Smooth muscle cell (in vitro differentiated cells): ENCODE measurements at regions not wholly inside any gene's neighbourhood (a gene's known extent, or its start where the extent isn't known, plus 50 kb on each side); places are given as distances from the start of the nearest gene placed in this dataset.

Experiments used
- DNase-seq: peaks from one replicate; lab custom pipeline; 2025; ENCODE audit not compliant: unreplicated experiment; lab: John Stamatoyannopoulos, UW
- H2AFZ ChIP-seq: fragments of 200-600 bp; sonication (generic); 2 replicates; pipeline ENCODE4 v1.6.0; 2016; ENCODE audit warnings: antibody characterized with exemption, low read depth, mild to moderate bottlenecking
- H3F3A ChIP-seq: fragments of 200-600 bp; sonication (generic); 2 replicates; pipeline ENCODE4 v1.6.0; 2017; ENCODE audit warnings: antibody characterized with exemption, low read depth
- H3K27ac ChIP-seq: fragments of 200-600 bp; sonication (generic); 2 replicates; pipeline ENCODE4 v1.5.1; 2016; ENCODE audit warnings: low read depth, mild to moderate bottlenecking
- H3K27me3 ChIP-seq: fragments of 200-600 bp; sonication (generic); 2 replicates; pipeline ENCODE4 v1.6.1; 2016; ENCODE audit warnings: low read depth, mild to moderate bottlenecking
- H3K36me3 ChIP-seq: fragments of 200-600 bp; sonication (generic); 2 replicates; pipeline ENCODE4 v1.5.1; 2016; ENCODE audit warnings: low read depth
- H3K4me1 ChIP-seq: fragments of 200-600 bp; sonication (generic); 2 replicates; pipeline ENCODE4 v1.5.1; 2016; ENCODE audit warnings: low read depth
- H3K4me2 ChIP-seq: fragments of 200-600 bp; sonication (generic); 2 replicates; pipeline ENCODE4 v1.6.0; 2016; ENCODE audit warnings: mild to moderate bottlenecking
- H3K4me3 ChIP-seq: fragments of 200-600 bp; sonication (generic); 2 replicates; pipeline ENCODE4 v1.5.1; 2016; ENCODE audit warnings: mild to moderate bottlenecking
- H3K79me2 ChIP-seq: fragments of 200-600 bp; sonication (generic); 2 replicates; pipeline ENCODE4 v1.6.0; 2016; ENCODE audit warnings: low read depth, mild to moderate bottlenecking
- H3K9ac ChIP-seq: fragments of 200-600 bp; sonication (generic); 2 replicates; pipeline ENCODE4 v1.6.0; 2016; ENCODE audit warnings: low read depth
- H3K9me3 ChIP-seq: fragments of 200-600 bp; sonication (generic); replicated peaks from 2 replicates; pipeline ENCODE4 v1.5.1; 2016; ENCODE audit warnings: low read depth
- H4K20me1 ChIP-seq: fragments of 200-600 bp; sonication (generic); 2 replicates; pipeline ENCODE4 v1.6.0; 2016; ENCODE audit warnings: low read depth
- CTCF ChIP-seq: fragments of 200-600 bp; sonication (generic); IDR thresholded peaks from 2 replicates; pipeline ENCODE4 v1.5.1; 2017; ENCODE audit warnings: borderline replicate concordance, mild to moderate bottlenecking, antibody characterized with exemption; ENCODE audit not compliant: insufficient read depth, poor library complexity, severe bottlenecking
- WGBS: methylation state at CpG from one replicate; pipeline ENCODE4 v1.1.7; 2016; ENCODE audit warnings: low lambda C conversion rate; 5-methylcytosine and 5-hydroxymethylcytosine counted together

GRCh38 chr11:19430346-19430745, 189.6 kb upstream of the E2F8 start:
- 91% methylated on average over 7 of the region's 7 CpGs for WGBS
- Histone ChIP-seq H3K4me3 (no peak overlapping the region), H3K9ac (no peak overlapping the region), H3K27ac (no peak overlapping the region), H4K20me1 (no peaks in the 10 kb centered on the region), H3K4me1 (peaks cover 7% of the 10 kb centered on the region), H3K36me3 (no peaks in the 10 kb centered on the region), H2AFZ (no peak overlapping the region), H3K79me2 (no peaks in the 10 kb centered on the region), H3K4me2 (no peak overlapping the region), H3K27me3 (peaks cover 41% of the 10 kb centered on the region), H3F3A (no peaks in the 10 kb centered on the region), H3K9me3 (no peaks in the 10 kb centered on the region)
- no peak for DNase-seq
- no peak for TF ChIP-seq CTCF

GRCh38 chr11:19429108-19429760, 188.5 kb upstream of the E2F8 start:
- H3K4me1 ChIP-seq = peaks cover 7% of the 10 kb centered on the region
- H3F3A ChIP-seq = no peaks in the 10 kb centered on the region
- 72% methylated on average over 3 of the region's 3 CpGs for WGBS
- peaks cover 41% of the 10 kb centered on the region for H3K27me3 ChIP-seq
- TF ChIP-seq CTCF = no peak
- no peaks in the 10 kb centered on the region for H3K36me3 ChIP-seq
- no peaks in the 10 kb centered on the region for H3K79me2 ChIP-seq
- no peak overlapping the region for H3K9ac ChIP-seq
- H3K4me2 ChIP-seq = no peak overlapping the region
- no peak overlapping the region for H2AFZ ChIP-seq
- H3K4me3 ChIP-seq = no peak overlapping the region
- no peak for DNase-seq
- no peak overlapping the region for H3K27ac ChIP-seq
- H3K9me3 ChIP-seq = no peaks in the 10 kb centered on the region
- no peaks in the 10 kb centered on the region for H4K20me1 ChIP-seq

GRCh38 chr11:19428206-19429002, 187.7 kb upstream of the E2F8 start:
- no peaks in the 10 kb centered on the region for H4K20me1 ChIP-seq
- peaks cover 7% of the 10 kb centered on the region for H3K4me1 ChIP-seq
- no peak overlapping the region for H3K27ac ChIP-seq
- WGBS = 87% methylated on average over 8 of the region's 8 CpGs
- no peaks in the 10 kb centered on the region for H3K9me3 ChIP-seq
- H3K4me2 ChIP-seq = no peak overlapping the region
- H3K36me3 ChIP-seq = no peaks in the 10 kb centered on the region
- no peak for TF ChIP-seq CTCF
- H3K9ac ChIP-seq = no peak overlapping the region
- no peak overlapping the region for H3K4me3 ChIP-seq
- DNase-seq = no peak
- no peak overlapping the region for H2AFZ ChIP-seq
- no peaks in the 10 kb centered on the region for H3K79me2 ChIP-seq
- H3K27me3 ChIP-seq = peaks cover 41% of the 10 kb centered on the region
- no peaks in the 10 kb centered on the region for H3F3A ChIP-seq
